Sigmoid colon (tissue), 4 donors: ENCODE measurements at regions not wholly inside any gene's neighbourhood (a gene's known extent, or its start where the extent isn't known, plus 50 kb on each side); places are given as distances from the start of the nearest gene placed in this dataset.

ENCODE experiments used
- CTCF ChIP-seq, 4 experiments: fragments of 450-650 bp in 3 of 4; fragments of 200-600 bp in 1 of 4; IDR thresholded peaks; one replicate each; pipeline ENCODE4 v1.5.1; 2016 to 2019; ENCODE audit warnings: antibody characterized with exemption in 4 of 4, mild to moderate bottlenecking in 3 of 4, moderate library complexity in 2 of 4
- POLR2A ChIP-seq, 2 donors: fragments of 450-650 bp; IDR thresholded peaks; one replicate each; pipeline ENCODE4 v1.6.1; 2016; ENCODE audit warnings: antibody characterized with exemption in 2 of 2, mild to moderate bottlenecking in 2 of 2, moderate library complexity in 2 of 2
- POLR2AphosphoS5 ChIP-seq, 4 donors: sonication (generic); formaldehyde crosslinking; IDR thresholded peaks; one replicate each; pipeline ENCODE4 v1.6.1; 2017; ENCODE audit warnings: antibody characterized with exemption in 4 of 4

- no peak for TF ChIP-seq CTCF (IDR thresholded peaks at IDR 0.05)
- TF ChIP-seq POLR2AphosphoS5 (IDR thresholded peaks at IDR 0.05), result no peak
- no peak for TF ChIP-seq POLR2A (IDR thresholded peaks at IDR 0.05)
Observed at GRCh38 chr14:66248256-66248655, 237.9 kb upstream of the CCDC196 start.
